ENCODE measurements at regions not wholly inside any gene's neighbourhood (a gene's known extent, or its start where the extent isn't known, plus 50 kb on each side); places are given as distances from the start of the nearest gene placed in this dataset.
"Not testable (repeated sequence)": the region's sequence is repeated elsewhere in the genome, so short reads cannot be mapped to it uniquely, and the experiment has no call there.

DNA sequence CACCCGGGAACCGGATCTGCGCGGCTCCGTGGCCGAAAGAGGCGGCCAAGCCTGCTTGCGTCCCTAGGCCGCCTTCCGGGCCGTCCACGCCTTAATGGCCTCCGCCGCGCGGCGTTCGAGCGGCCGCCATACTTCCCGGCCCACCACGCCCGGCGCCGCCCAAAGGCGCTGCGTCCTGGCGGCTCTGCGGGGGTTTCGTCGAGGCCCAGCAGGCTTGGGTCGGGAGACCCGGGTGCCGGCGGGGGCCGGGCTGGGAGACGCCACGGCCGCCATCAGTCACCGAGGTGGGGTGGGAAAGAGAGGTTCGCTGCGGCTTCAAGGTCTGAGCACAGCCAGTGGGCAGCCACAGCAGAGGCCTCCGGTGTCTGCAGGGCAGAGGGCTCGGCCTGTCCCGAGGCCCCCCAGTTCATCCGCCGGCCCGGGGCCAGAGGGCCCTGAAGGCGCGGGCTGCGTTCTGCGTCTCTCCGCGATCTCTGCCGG, 545.8 kb upstream of the CDH10 start:
- DNase-seq (ENCODE audit: low read depth) = no peak

GRCh38 chr5:25181249-25181648, 536.5 kb upstream of the CDH10 start:
- no peak for DNase-seq (ENCODE audit: low read depth)

DNA sequence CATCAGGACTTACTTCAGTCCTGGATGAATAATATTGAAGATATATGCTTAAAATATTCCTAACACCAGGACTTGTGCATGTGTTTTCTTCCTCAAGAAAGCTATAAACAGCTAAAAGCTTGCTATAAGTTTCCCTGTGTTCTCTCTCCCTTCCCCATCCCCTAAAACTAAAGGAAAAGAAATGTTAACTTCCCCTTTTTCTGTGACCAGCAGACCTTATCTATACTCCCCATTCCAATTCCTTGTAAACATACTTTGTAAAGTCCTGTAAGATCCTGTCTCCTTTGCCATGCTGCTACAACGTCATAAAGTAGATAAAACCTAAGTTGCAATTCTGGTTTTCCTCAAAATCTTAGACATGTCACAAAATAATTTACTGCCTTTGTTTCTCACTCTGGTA, 517.8 kb upstream of the CDH10 start:
- DNase-seq (ENCODE audit: low read depth) = not testable (repeated sequence)

GRCh38 chr5:25160891-25161290, 516.1 kb upstream of the CDH10 start:
- no peak for DNase-seq (ENCODE audit: low read depth)

GRCh38 chr5:25150819-25151218, 506.0 kb upstream of the CDH10 start:
- no peak for DNase-seq (ENCODE audit: low read depth)

DNA sequence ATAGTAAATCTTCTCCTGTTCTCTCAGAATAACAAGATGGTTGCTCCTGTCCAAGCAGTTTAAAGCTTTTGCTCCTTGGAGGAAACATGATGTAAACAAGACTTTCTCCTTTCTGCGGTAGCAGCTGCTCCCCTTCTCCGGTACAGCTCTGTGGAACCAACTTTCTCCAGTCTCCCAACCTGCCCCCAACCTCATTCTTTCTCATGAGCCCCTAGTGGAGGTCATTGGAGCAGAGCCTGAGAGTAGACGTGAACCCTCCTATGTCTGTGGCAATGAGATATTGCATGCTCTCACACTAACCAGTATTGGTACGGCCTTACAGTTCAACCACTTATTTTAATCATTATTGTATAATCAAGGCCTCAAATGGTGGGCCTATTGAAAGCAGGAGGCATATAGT, 483.8 kb upstream of the CDH10 start:
- DNase-seq (ENCODE audit: low read depth) = no peak

DNA sequence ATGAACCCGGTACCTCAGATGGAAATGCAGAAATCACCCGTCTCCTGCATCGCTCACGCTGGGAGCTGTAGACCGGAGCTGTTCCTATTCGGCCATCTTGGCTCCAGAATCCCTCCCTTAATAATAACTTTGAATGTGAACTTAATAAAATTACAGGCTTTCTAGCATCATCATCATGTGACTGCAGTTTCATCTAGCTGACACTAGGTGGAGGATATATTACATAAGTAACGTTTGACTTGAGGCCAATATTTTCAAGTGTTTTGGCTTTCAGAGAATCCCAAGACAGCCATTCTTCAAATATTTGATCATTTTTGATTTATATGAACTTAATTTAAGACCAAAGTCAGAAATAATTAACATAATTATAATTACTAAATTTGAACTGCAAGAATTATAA, 474.9 kb upstream of the CDH10 start:
- no peak for DNase-seq (ENCODE audit: low read depth)

DNA sequence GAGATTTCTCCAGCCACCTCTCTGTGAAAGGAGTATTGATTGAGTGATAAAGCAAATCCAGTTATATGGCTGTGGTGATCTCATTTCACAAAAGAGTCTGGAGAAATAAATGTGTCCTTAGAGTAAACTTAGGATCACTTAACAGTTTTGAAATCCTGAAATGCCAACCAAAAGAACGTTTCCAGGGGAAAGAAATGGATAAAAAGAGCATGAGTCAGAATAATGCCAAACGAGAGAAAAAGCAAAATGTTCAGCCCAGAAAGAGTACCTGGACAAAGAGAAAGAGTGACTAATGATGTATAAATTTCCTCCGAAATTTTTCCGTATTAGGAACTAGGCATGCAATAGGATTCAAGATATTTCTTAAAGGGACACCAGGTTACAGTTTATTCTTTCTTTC, 463.1 kb upstream of the CDH10 start:
- DNase-seq (ENCODE audit: low read depth) = no peak

DNA sequence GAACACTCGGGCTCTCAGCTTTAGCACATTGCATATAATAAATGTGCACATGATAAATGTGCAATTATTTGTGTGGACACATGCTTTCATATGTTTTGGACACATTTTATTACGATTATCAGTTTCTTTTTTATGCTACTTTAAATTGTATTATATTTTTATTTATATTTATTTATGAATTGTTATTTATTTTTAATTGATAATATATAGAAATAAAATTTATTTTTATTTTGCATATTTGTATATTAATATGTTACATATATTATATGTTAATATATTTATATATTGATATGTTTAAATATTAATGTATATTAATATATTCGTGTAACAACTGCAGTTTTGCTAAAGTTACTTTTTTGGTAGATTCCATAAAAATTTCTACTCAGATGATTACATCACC, 454.8 kb upstream of the CDH10 start:
- DNase-seq (ENCODE audit: low read depth) = no peak

GRCh38 chr5:25095261-25095660, 450.5 kb upstream of the CDH10 start:
- DNase-seq (ENCODE audit: low read depth) = no peak

GRCh38 chr5:25094219-25094618, 449.4 kb upstream of the CDH10 start:
- no peak for DNase-seq (ENCODE audit: low read depth)

DNA sequence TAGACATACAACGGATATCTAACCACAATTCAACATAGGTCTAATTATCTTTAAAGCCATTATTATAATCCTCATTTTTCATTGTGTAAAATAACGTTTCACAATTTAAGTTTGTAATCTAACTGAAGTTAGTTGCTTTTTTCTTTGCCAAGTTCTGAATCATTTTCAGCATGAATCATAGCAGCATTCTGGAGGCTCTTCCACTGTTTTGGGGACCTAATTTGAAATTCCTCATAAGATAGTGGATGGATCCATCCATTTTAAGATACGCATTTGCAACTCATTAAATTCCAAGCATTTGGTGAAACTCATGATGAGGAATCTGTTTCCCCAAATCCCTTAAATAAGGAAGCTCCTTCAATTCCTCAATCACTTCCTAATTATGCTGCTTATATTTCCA, 447.1 kb upstream of the CDH10 start:
- no peak for DNase-seq (ENCODE audit: low read depth)

DNA sequence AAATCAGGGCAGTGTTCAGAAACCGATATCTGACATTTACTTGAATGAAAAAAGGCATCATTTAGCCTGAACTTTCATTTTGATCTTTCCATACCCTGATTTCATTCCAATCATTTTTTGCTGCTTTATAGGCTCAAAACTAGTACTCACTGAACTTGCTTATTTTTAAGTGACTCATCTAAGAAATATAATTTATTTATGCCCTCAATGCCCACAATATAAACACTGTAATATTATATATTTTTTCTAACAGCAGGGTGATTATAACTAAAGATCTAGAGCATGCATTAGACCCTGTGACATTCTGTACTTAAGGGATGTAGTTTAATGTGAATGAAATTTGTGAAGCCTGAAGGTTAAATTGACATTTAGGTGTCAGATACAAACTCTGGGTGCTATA, 446.1 kb upstream of the CDH10 start:
- DNase-seq (ENCODE audit: low read depth) = no peak

GRCh38 chr5:25090275-25090674, 445.5 kb upstream of the CDH10 start:
- DNase-seq (ENCODE audit: low read depth) = no peak

DNA sequence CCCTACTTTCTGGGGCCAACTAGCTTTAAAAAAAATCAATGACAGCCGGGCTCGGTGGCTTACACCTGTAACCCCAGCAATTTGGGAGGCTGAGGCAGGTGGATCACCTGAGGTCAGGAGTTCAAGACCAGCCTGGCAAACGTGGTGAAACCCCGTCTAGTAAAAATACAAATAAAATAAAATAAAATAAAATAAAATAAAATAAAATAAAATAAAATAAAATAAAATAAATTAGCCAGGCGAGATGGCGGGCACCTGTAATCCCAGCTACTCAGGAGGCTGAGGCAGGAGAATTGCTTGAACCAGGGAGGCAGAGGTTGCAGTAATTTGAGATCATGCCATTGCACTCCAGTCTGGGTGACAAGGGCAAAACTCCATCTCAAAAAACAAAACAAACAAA, 443.9 kb upstream of the CDH10 start:
- not testable (repeated sequence) for DNase-seq (ENCODE audit: low read depth)

GRCh38 chr5:25083261-25083660, 438.5 kb upstream of the CDH10 start:
- DNase-seq (ENCODE audit: low read depth) = not testable (repeated sequence)

DNA sequence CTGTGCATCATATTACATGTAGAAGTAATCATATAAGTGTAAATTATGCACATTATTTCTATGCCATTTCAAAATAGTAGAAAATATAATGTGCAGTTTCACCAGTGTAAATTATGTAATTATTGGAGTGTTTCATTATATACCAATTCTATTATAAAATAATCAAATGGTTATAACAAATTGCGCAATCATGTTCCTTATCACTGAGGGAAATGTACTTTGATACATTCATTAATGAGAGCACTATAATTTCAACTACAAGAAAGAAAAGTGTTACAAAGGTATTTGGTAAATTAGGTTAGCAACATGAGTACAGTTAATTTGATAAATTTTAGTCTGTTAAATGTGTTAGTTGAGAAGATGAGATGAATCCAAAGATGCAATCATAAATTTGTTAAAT, 421.5 kb upstream of the CDH10 start:
- no peak for DNase-seq (ENCODE audit: low read depth)

DNA sequence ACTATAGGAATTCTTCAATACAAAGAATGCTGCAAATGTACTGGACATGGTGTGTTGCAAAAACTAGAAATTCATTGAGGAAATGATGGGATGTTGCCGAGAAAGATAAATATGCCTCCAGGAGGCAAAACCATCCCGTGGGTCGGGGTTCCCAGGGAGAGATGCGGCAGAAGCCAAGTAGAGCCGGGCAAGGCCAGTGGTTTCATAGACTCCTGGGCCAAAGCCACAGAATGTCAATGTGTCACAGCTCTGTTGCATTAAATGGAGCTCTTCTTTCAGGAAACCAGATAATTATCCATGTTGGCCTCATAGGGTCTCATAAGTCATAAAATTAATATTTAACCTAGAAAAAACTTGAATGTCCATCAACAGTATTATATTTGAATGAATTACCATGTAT, 419.5 kb upstream of the CDH10 start:
- DNase-seq (ENCODE audit: low read depth) = no peak

- DNase-seq (ENCODE audit: low read depth) = no peak
These were observed 415.8 kb upstream of the CDH10 start for GRCh38 chr5:25060575-25060974.

GRCh38 chr5:25056836-25057235, 412.1 kb upstream of the CDH10 start:
- no peak for DNase-seq (ENCODE audit: low read depth)

DNA sequence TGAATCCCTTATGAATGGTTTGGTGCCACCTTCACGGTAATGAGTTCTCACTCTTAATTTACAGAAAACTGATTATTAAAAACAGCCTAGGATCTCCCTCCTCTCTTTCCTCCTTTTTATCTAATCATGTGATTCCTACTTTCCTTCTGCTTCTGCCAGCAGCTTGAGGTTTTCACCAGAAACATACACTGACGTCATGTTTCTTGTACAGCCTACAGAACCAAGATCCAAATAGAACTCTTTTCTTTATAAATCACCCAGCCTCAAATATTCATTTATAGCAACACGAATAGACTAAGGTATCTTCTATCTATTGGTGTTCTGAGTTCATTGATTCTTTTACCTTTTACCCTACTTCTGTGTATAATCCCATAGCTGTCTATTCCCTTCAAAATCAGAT, 388.9 kb upstream of the CDH10 start:
- DNase-seq (ENCODE audit: low read depth) = no peak

- DNase-seq (ENCODE audit: low read depth) = no peak
These were observed 384.2 kb upstream of the CDH10 start for GRCh38 chr5:25029004-25029403.

DNA sequence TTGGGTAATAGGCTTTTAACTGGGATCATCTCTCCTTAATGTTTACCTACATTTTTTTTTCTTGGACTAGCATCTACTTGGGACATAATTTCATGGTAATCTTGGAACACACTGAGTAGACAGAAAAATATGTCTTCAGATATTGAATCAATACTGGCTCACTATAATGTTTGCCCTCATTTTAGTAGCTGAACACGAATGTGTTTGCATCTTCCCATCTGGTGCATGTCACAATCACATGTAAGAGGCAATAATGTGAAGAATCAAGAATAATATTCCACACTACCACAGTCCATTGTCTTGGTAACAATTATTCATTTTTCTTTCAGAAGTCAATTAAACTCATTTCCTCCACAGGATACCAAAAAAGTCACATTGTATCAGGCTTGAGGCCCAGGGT, 382.7 kb upstream of the CDH10 start:
- DNase-seq (ENCODE audit: low read depth) = no peak

GRCh38 chr5:25027061-25027460, 382.3 kb upstream of the CDH10 start:
- no peak for DNase-seq (ENCODE audit: low read depth)

GRCh38 chr5:25025831-25026230, 381.1 kb upstream of the CDH10 start:
- DNase-seq (ENCODE audit: low read depth) = no peak
